Esophagus muscularis mucosa (tissue), 4 donors: ENCODE measurements at regions not wholly inside any gene's neighbourhood (a gene's known extent, or its start where the extent isn't known, plus 50 kb on each side); places are given as distances from the start of the nearest gene placed in this dataset.

ENCODE experiments used
- DNase-seq: peaks from one replicate; pipeline ENCODE4 v3.0.0-alpha.2; 2017; ENCODE audit errors: extremely low spot score
- H3K27ac ChIP-seq, 4 donors: fragments of 200-600 bp; sonication (generic); replicated peaks in 1 of 4; 1 replicate in 3 of 4; 2 replicates in 1 of 4; pipeline ENCODE4 v1.5.1; 2016 to 2019; ENCODE audit warnings: mild to moderate bottlenecking in 1 of 4
- H3K27me3 ChIP-seq, 4 donors: fragments of 200-600 bp; sonication (generic); one replicate each; pipeline versions ENCODE4 v1.5.1 to v1.6.0; 2016 to 2019
- H3K36me3 ChIP-seq, 4 donors: fragments of 200-600 bp; sonication (generic); one replicate each; pipeline ENCODE4 v1.5.1; 2016 to 2019
- H3K4me1 ChIP-seq, 4 donors: fragments of 200-600 bp; sonication (generic); one replicate each; pipeline ENCODE4 v1.5.1; 2016 to 2019
- H3K4me3 ChIP-seq, 4 donors: fragments of 200-600 bp; sonication (generic); 1 replicate in 2 of 4; 2 replicates in 2 of 4; pipeline ENCODE4 v1.5.1; 2016 to 2019; ENCODE audit warnings: mild to moderate bottlenecking in 4 of 4, moderate library complexity in 1 of 4
- H3K9me3 ChIP-seq, 4 donors: fragments of 200-600 bp; sonication (generic); 1 replicate in 3 of 4; 2 replicates in 1 of 4; pipeline ENCODE4 v1.5.1; 2016 to 2019
- EP300 ChIP-seq: sonication (generic); formaldehyde crosslinking; IDR thresholded peaks from one replicate; pipeline ENCODE4 v1.6.1; 2017; ENCODE audit warnings: antibody characterized with exemption
- POLR2A ChIP-seq: fragments of 450-650 bp; IDR thresholded peaks from one replicate; pipeline ENCODE4 v1.6.1; 2017; ENCODE audit warnings: antibody characterized with exemption, moderate library complexity, mild to moderate bottlenecking, low read depth
- POLR2AphosphoS5 ChIP-seq, 2 donors: sonication (generic); formaldehyde crosslinking; IDR thresholded peaks; one replicate each; pipeline ENCODE4 v1.6.1; 2017; ENCODE audit warnings: antibody characterized with exemption in 2 of 2
- WGBS: methylation state at CpG from one replicate; pipeline ENCODE4 v1.1.5; 2018; 5-methylcytosine and 5-hydroxymethylcytosine counted together
- intact Hi-C: fragments of 100-400 bp; cut with DNase I; formaldehyde crosslinking; loops from one replicate; pipeline ENCODE4 v1.15.1; 2023
- TF ChIP-seq, protein P1 (sequence below), 3 experiments: fragments of 200-600 bp in 2 of 3; fragments of 450-650 bp in 1 of 3; sonication (generic) in 2 of 3; IDR thresholded peaks; one replicate each; pipeline ENCODE4 v1.5.1; 2017 to 2019; ENCODE audit warnings: antibody characterized with exemption in 3 of 3, mild to moderate bottlenecking in 2 of 3, moderate library complexity in 1 of 3

DNA sequence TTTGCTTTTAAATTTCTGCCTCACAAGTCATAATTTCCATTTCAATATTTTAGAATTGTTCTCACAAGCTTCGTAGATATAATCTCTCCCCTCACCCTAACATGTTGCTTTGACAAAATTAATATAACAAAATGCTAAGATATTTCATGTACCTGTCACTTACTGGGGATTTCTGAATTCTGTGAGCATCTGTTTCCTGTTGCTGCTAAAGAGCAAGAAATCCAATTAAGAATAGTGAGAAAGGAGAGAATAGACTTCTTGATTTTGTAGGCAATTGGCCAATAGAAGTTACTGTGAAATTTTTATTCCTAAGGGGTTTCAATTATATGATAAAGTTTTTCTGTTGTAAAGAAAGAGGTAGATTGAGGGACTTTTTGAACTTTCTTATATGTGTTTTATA is 796.5 kb upstream of the ARRDC3 start:
- H3K27me3 ChIP-seq = no peaks in the 10 kb centered on the region
- no peaks in the 10 kb centered on the region for H3K36me3 ChIP-seq
- TF ChIP-seq, protein P1, sequence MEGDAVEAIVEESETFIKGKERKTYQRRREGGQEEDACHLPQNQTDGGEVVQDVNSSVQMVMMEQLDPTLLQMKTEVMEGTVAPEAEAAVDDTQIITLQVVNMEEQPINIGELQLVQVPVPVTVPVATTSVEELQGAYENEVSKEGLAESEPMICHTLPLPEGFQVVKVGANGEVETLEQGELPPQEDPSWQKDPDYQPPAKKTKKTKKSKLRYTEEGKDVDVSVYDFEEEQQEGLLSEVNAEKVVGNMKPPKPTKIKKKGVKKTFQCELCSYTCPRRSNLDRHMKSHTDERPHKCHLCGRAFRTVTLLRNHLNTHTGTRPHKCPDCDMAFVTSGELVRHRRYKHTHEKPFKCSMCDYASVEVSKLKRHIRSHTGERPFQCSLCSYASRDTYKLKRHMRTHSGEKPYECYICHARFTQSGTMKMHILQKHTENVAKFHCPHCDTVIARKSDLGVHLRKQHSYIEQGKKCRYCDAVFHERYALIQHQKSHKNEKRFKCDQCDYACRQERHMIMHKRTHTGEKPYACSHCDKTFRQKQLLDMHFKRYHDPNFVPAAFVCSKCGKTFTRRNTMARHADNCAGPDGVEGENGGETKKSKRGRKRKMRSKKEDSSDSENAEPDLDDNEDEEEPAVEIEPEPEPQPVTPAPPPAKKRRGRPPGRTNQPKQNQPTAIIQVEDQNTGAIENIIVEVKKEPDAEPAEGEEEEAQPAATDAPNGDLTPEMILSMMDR (IDR thresholded peaks at IDR 0.05) = no peak
- TF ChIP-seq POLR2AphosphoS5 (IDR thresholded peaks at IDR 0.05) (no peak), POLR2A (no peak), EP300 (no peak)
- no peak for DNase-seq
- no peaks in the 10 kb centered on the region for H3K4me1 ChIP-seq
- H3K27ac ChIP-seq = no peak overlapping the region
- H3K4me3 ChIP-seq = no peak overlapping the region
- intact Hi-C loops = no loop called here
- H3K9me3 ChIP-seq = no peaks in the 10 kb centered on the region
- WGBS = 47% methylated on average over 1 of the region's 1 CpG

DNA sequence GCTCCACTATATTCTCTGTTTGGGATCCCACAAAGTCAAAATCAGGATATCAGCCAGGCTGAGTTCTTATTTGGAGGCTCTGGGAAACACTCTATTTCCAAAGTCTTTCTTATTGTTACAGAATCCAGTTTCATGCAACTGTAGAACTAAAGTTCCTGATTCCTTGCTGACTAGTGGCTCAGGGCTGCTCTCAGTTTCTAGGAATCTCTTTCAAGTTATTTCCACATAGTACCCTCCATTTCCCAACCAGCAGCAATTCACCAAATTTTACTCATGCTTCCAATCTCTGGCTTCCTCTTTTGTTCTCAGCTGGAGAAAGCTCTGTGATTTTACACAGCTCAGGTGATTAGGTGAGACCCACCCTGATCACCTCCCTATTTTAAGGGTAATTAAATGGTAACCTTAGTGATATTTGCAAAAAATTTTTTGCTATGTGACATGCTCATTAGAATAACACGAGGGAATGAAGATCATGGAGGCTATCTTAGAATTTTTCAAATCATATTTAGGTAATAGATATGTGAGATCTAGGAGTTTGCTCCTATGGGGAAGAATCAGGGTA is 794.9 kb upstream of the ARRDC3 start:
- Histone ChIP-seq H3K27me3 (no peaks in the 10 kb centered on the region), H3K9me3 (no peaks in the 10 kb centered on the region), H3K27ac (no peak overlapping the region), H3K36me3 (no peaks in the 10 kb centered on the region), H3K4me3 (no peak overlapping the region), H3K4me1 (no peaks in the 10 kb centered on the region)
- 65% methylated on average over 1 of the region's 1 CpG for WGBS
- intact Hi-C loops = no loop called here
- DNase-seq = no peak
- TF ChIP-seq EP300 (no peak), POLR2A (no peak), POLR2AphosphoS5 (IDR thresholded peaks at IDR 0.05) (no peak)
- TF ChIP-seq, protein P1 (IDR thresholded peaks at IDR 0.05) = no peak

DNA sequence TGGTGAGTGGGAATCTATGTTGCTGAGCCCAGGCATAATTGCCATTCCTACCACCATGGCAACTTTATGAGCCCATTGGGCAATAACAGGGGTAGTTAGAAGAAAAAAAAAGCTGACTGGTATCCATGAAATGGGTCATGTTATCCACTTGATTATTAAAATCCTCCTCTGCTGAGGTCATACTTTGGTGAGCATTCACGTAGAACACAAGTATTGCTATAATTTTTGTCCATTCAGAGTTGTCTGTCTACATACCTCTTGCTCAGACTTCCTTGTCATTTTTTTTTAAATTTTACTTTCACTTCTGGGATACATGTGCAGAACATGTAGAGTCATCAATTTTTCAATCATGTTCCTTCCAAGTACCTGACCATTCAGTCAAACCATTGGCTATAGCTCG is 780.8 kb upstream of the ARRDC3 start:
- 86% methylated on average over 2 of the region's 2 CpGs for WGBS

DNA sequence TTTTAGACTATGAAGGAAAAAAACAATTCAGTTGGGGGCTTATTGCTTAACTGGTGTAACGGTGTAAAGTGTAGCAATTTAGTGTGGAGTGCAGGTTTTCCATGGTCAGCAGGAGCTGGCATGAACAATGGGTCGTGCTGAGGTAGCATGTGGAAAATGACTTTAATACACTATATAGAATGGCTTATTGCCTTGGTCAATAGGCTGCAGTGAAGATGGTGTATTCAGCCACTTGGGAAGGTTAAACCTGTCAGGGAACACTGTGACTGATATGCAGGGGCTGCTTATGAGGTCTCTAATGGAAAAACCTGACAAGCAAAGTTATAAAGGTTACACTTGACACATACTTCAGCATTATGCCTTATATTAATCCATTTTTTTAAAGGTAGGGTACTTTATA is 764.7 kb upstream of the ARRDC3 start:
- intact Hi-C loops = no loop called here

More for the DNA sequence above, 780.8 kb upstream of the ARRDC3 start:
- Histone ChIP-seq H3K9me3 (peaks cover 0 to 6% (median 0%) of the 10 kb centered on the region in 4 donors), H3K4me3 (no peak overlapping the region), H3K4me1 (no peaks in the 10 kb centered on the region), H3K27ac (no peak overlapping the region), H3K27me3 (no peaks in the 10 kb centered on the region), H3K36me3 (no peaks in the 10 kb centered on the region)
- TF ChIP-seq, protein P1 (IDR thresholded peaks at IDR 0.05) = no peak
- no peak for TF ChIP-seq POLR2A
- TF ChIP-seq EP300 = no peak
- TF ChIP-seq POLR2AphosphoS5 (IDR thresholded peaks at IDR 0.05) = no peak
- intact Hi-C loops = no loop called here
- DNase-seq = no peak

More for the DNA sequence above, 764.7 kb upstream of the ARRDC3 start:
- WGBS = 64% methylated on average over 2 of the region's 2 CpGs
- Histone ChIP-seq H3K27me3 (no peaks in the 10 kb centered on the region), H3K9me3 (no peaks in the 10 kb centered on the region), H3K4me3 (no peak overlapping the region), H3K4me1 (no peaks in the 10 kb centered on the region), H3K27ac (no peak overlapping the region), H3K36me3 (no peaks in the 10 kb centered on the region)
- TF ChIP-seq, protein P1 (IDR thresholded peaks at IDR 0.05) = no peak
- TF ChIP-seq POLR2A (no peak), EP300 (no peak), POLR2AphosphoS5 (IDR thresholded peaks at IDR 0.05) (no peak)
- no peak for DNase-seq
